H9 (cell line): ENCODE measurements at regions not wholly inside any gene's neighbourhood (a gene's known extent, or its start where the extent isn't known, plus 50 kb on each side); places are given as distances from the start of the nearest gene placed in this dataset.

ENCODE experiments used
- DNase-seq: peaks from one replicate; pipeline ENCODE4 v3.0.0-alpha.2; 2017
- H2AFZ ChIP-seq: one replicate; pipeline ENCODE4 v1.6.1; 2013; ENCODE audit warnings: mild to moderate bottlenecking, low read length, control low read depth, moderate library complexity
- H2AK5ac ChIP-seq: 2 replicates; pipeline ENCODE4 v1.6.1; 2013; ENCODE audit warnings: low read length, control low read depth, mixed read lengths; ENCODE audit not compliant: insufficient read length
- H2BK120ac ChIP-seq: one replicate; pipeline ENCODE4 v1.6.1; 2013; ENCODE audit warnings: low read depth, mild to moderate bottlenecking, low read length, control low read depth, inconsistent platforms; ENCODE audit not compliant: poor library complexity, severe bottlenecking
- H2BK12ac ChIP-seq: 2 replicates; pipeline ENCODE4 v1.6.1; 2013; ENCODE audit warnings: low read length, control low read depth, mixed read lengths, low read depth; ENCODE audit not compliant: insufficient read length
- H2BK15ac ChIP-seq: 2 replicates; pipeline ENCODE4 v1.6.1; 2013; ENCODE audit warnings: low read depth, low read length, control low read depth
- H2BK20ac ChIP-seq: one replicate; pipeline ENCODE4 v1.6.1; 2013; ENCODE audit warnings: low read depth, mild to moderate bottlenecking, low read length, control low read depth, inconsistent platforms; ENCODE audit not compliant: poor library complexity, severe bottlenecking
- H2BK5ac ChIP-seq: 2 replicates; pipeline ENCODE4 v1.6.1; 2013; ENCODE audit warnings: low read length, control low read depth, mixed read lengths; ENCODE audit not compliant: insufficient read length
- H3K14ac ChIP-seq: 2 replicates; pipeline ENCODE4 v1.6.1; 2013; ENCODE audit warnings: low read length, control low read depth; ENCODE audit not compliant: insufficient read depth
- H3K18ac ChIP-seq: 2 replicates; pipeline ENCODE4 v1.6.1; 2013; ENCODE audit warnings: low read depth, mild to moderate bottlenecking, mixed read lengths, low read length, control low read depth; ENCODE audit not compliant: insufficient read length
- H3K23ac ChIP-seq: 2 replicates; pipeline ENCODE4 v1.6.1; 2013; ENCODE audit warnings: low read length, control low read depth, mixed read lengths, low read depth; ENCODE audit not compliant: insufficient read length
- H3K23me2 ChIP-seq: 2 replicates; pipeline ENCODE4 v1.6.1; 2013; ENCODE audit warnings: low read depth, mild to moderate bottlenecking, mixed read lengths, low read length, control low read depth; ENCODE audit not compliant: insufficient read length, poor library complexity, severe bottlenecking
- H3K27ac ChIP-seq: 2 replicates; pipeline ENCODE4 v1.5.1; 2013; ENCODE audit warnings: low read length, control low read depth, mixed read lengths, low read depth; ENCODE audit not compliant: insufficient read length
- H3K27me3 ChIP-seq: 2 replicates; pipeline ENCODE4 v1.6.1; 2013; ENCODE audit warnings: low read length, control low read depth, inconsistent platforms; ENCODE audit not compliant: insufficient read depth
- H3K4ac ChIP-seq: 2 replicates; pipeline ENCODE4 v1.6.1; 2013; ENCODE audit warnings: low read depth, mild to moderate bottlenecking, control low read depth, inconsistent platforms, low read length, moderate library complexity
- H3K4me1 ChIP-seq: 2 replicates; pipeline ENCODE4 v1.6.1; 2013; ENCODE audit warnings: low read length, control low read depth, inconsistent platforms; ENCODE audit not compliant: insufficient read depth
- H3K4me2 ChIP-seq: 2 replicates; pipeline ENCODE4 v1.6.1; 2013; ENCODE audit warnings: low read length, control low read depth, mixed read lengths; ENCODE audit not compliant: insufficient read length, insufficient read depth
- H3K56ac ChIP-seq: 2 replicates; pipeline ENCODE4 v1.6.1; 2013; ENCODE audit warnings: low read depth, mild to moderate bottlenecking, mixed read lengths, low read length, control low read depth; ENCODE audit not compliant: insufficient read length
- H3K79me1 ChIP-seq: 2 replicates; pipeline ENCODE4 v1.6.1; 2013; ENCODE audit warnings: low read depth, mild to moderate bottlenecking, moderate library complexity, low read length, control low read depth, inconsistent platforms; ENCODE audit not compliant: insufficient read depth, poor library complexity, severe bottlenecking
- H3K79me2 ChIP-seq: 2 replicates; pipeline ENCODE4 v1.6.1; 2013; ENCODE audit warnings: low read length, control low read depth, inconsistent platforms; ENCODE audit not compliant: insufficient read depth
- H3K9ac ChIP-seq: 2 replicates; pipeline ENCODE4 v1.6.1; 2013; ENCODE audit warnings: low read length, control low read depth, mixed read lengths; ENCODE audit not compliant: insufficient read length; ENCODE audit errors: extremely low read depth
- H3K9me3 ChIP-seq: one replicate; pipeline ENCODE4 v1.6.1; 2013; ENCODE audit warnings: low read depth, low read length, inconsistent platforms; ENCODE audit not compliant: control insufficient read depth
- H3T11ph ChIP-seq: one replicate; pipeline ENCODE4 v1.6.1; 2013; ENCODE audit warnings: mild to moderate bottlenecking, low read length, control low read depth, inconsistent platforms
- H4K20me1 ChIP-seq: one replicate; pipeline ENCODE4 v1.6.1; 2013; ENCODE audit not compliant: control insufficient read depth, insufficient read length, insufficient read depth
- H4K5ac ChIP-seq: 2 replicates; pipeline ENCODE4 v1.6.1; 2013; ENCODE audit warnings: low read depth, mild to moderate bottlenecking, mixed read lengths, low read length, control low read depth; ENCODE audit not compliant: insufficient read length
- H4K8ac ChIP-seq: replicated peaks from 2 replicates; pipeline ENCODE4 v1.6.1; 2013; ENCODE audit warnings: low read length, control low read depth, mixed read lengths, low read depth; ENCODE audit not compliant: insufficient read length
- H4K91ac ChIP-seq: 2 replicates; pipeline ENCODE4 v1.6.1; 2013; ENCODE audit warnings: low read depth, mild to moderate bottlenecking, moderate library complexity, mixed read lengths, low read length, control low read depth; ENCODE audit not compliant: insufficient read length
- H3K27ac Mint-ChIP-seq, 3 experiments: 2 replicates in 2 of 3; 3 replicates in 1 of 3; pipeline ENCODE4 v1.8.0; 2020 to 2021; ENCODE audit warnings: mixed read lengths in 3 of 3, mild to moderate bottlenecking in 1 of 3, moderate library complexity in 1 of 3
- H3K27me3 Mint-ChIP-seq: 2 replicates; pipeline ENCODE4 v1.8.0; 2021; ENCODE audit warnings: low read depth, mild to moderate bottlenecking, moderate library complexity, mixed read lengths
- H3K36me3 Mint-ChIP-seq, 3 experiments: 2 replicates in 2 of 3; 3 replicates in 1 of 3; pipeline ENCODE4 v1.8.0; 2020 to 2021; ENCODE audit warnings: low read depth in 3 of 3, mixed read lengths in 3 of 3; ENCODE audit not compliant: insufficient read depth in 1 of 3
- H3K4me1 Mint-ChIP-seq, 2 experiments: 2 replicates each; pipeline ENCODE4 v1.8.0; 2020; ENCODE audit warnings: mixed read lengths in 2 of 2
- H3K4me3 Mint-ChIP-seq, 2 experiments: 2 replicates in 1 of 2; 3 replicates in 1 of 2; pipeline ENCODE4 v1.8.0; 2020 to 2021; ENCODE audit warnings: mild to moderate bottlenecking in 2 of 2, mixed read lengths in 2 of 2, moderate library complexity in 1 of 2
- H3K9me3 Mint-ChIP-seq, 2 experiments: 2 replicates in 1 of 2; 3 replicates in 1 of 2; pipeline ENCODE4 v1.8.0; 2020; ENCODE audit warnings: mild to moderate bottlenecking in 2 of 2, mixed read lengths in 2 of 2, moderate library complexity in 1 of 2
- CTCF ChIP-seq: fragments of 200-600 bp; sonication (generic); conservative IDR thresholded peaks from 3 replicates; pipeline ENCODE4 v1.8.0; 2021; ENCODE audit warnings: antibody characterized with exemption, mild to moderate bottlenecking
- WGBS: extraction: QIAGEN DNeasy Blood & Tissue Kit; methylation state at CpG from one replicate; pipeline ENCODE4 v1.1.7; 2013; ENCODE audit warnings: missing lambda C conversion rate, low lambda C conversion rate, mixed read lengths; ENCODE audit not compliant: insufficient read length; ENCODE audit errors: extremely low coverage; 5-methylcytosine and 5-hydroxymethylcytosine counted together

- 0 out of 5 replicates have a peak, but pooled peaks cover 0 to 2% of the 10 kb centered on the region in 2 experiments for H3K9me3 Mint-ChIP-seq
- H3K4me3 Mint-ChIP-seq = no peak overlapping the region
- no peak overlapping the region for H3K14ac ChIP-seq
- H3T11ph ChIP-seq = no peak overlapping the region
- no peak overlapping the region for H3K4me2 ChIP-seq
- H3K56ac ChIP-seq = no peak overlapping the region
- H4K91ac ChIP-seq = no peak overlapping the region
- H3K18ac ChIP-seq = no peak overlapping the region
- 0 out of 7 replicates have a peak, but pooled peaks cover 0 to 1% (median 0%) of the 10 kb centered on the region in 3 experiments for H3K36me3 Mint-ChIP-seq
- H3K4me1 ChIP-seq = no peaks in the 10 kb centered on the region
- H3K23me2 ChIP-seq = no peaks in the 10 kb centered on the region
- no peaks in the 10 kb centered on the region for H3K27me3 ChIP-seq
- no peak overlapping the region for H2AFZ ChIP-seq
- H2BK20ac ChIP-seq = no peak overlapping the region
- DNase-seq = no peak
- no peaks in the 10 kb centered on the region for H4K20me1 ChIP-seq
- no peaks in the 10 kb centered on the region for H3K79me2 ChIP-seq
- no peak overlapping the region for H2BK5ac ChIP-seq
- H3K4me1 Mint-ChIP-seq = no peaks in the 10 kb centered on the region
- H2AK5ac ChIP-seq = no peak overlapping the region
- H3K27ac ChIP-seq = no peak overlapping the region
- H3K23ac ChIP-seq = no peak overlapping the region
- H2BK15ac ChIP-seq = no peak overlapping the region
- no peak overlapping the region for H2BK12ac ChIP-seq
- H4K8ac ChIP-seq = no peak overlapping the region
- H3K4ac ChIP-seq = no peak overlapping the region
- H2BK120ac ChIP-seq = no peak overlapping the region
- no peak overlapping the region for H4K5ac ChIP-seq
- H3K9ac ChIP-seq = no peak overlapping the region
- H3K27ac Mint-ChIP-seq = no peak overlapping the region
- no CpG with 5 or more reads among the region's 3 CpGs for WGBS
- H3K27me3 Mint-ChIP-seq = no peaks in the 10 kb centered on the region
- no peaks in the 10 kb centered on the region for H3K9me3 ChIP-seq
- TF ChIP-seq CTCF = no peak
- no peaks in the 10 kb centered on the region for H3K79me1 ChIP-seq
Observed at GRCh38 chr13:68697551-68697950, 1410.1 kb upstream of the ATXN8OS start.
